ENCODE measurements at regions not wholly inside any gene's neighbourhood (a gene's known extent, or its start where the extent isn't known, plus 50 kb on each side); places are given as distances from the start of the nearest gene placed in this dataset.

DNA sequence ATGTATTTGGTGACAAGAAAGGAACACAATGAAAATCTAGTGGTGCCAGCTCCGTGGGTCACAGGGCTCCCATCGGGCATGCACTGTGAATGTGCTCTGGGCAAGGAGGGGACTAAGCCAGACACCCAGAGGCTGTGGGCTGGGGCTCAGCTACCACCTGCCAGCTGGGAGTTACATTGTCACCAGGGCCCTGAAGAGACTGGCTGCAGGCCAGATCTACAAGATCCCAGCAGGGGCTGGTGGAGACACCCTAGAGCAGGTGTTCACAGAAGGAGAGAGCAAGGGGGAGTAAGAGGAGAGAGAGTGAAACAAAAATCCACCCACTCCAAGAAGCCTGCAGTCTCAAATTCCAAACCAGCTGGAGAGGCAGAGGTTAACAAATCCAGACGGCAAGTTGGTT, 116.6 kb upstream of the ADCY1 start:
- no peak overlapping the region for H3K4me3 ChIP-seq (ENCODE audit: low read length)
- H3K79me2 ChIP-seq (replicated peaks; ENCODE audit: insufficient read depth, low read length) = no peaks in the 10 kb centered on the region
- H3F3A ChIP-seq (ENCODE audit: insufficient read depth, low read length, poor library complexity, severe bottlenecking) = no peaks in the 10 kb centered on the region
- H2AFZ ChIP-seq (ENCODE audit: low read depth, low read length) = no peak overlapping the region
- H3K9me2 ChIP-seq (ENCODE audit: insufficient read depth, low read length) = no peaks in the 10 kb centered on the region
- no peaks in the 10 kb centered on the region for H3K36me3 ChIP-seq (ENCODE audit: insufficient read depth, low read length)
- no peaks in the 10 kb centered on the region for H3K9me3 ChIP-seq (ENCODE audit: low read length)
- H3K9ac ChIP-seq (ENCODE audit: low read length) = no peak overlapping the region
- H3K27ac ChIP-seq (ENCODE audit: low read length) = no peak overlapping the region
- no peak overlapping the region for H3K4me2 ChIP-seq (ENCODE audit: low read length)
- TF ChIP-seq RAD21 (conservative IDR thresholded peaks at IDR 0.05) (no peak), TAF1 (IDR thresholded peaks at IDR 0.05; ENCODE audit: low read depth) (no peak), EZH2 (IDR thresholded peaks at IDR 0.05; ENCODE audit: borderline replicate concordance, insufficient read depth, low read length, poor library complexity, severe bottlenecking) (no peak), MXI1 (conservative IDR thresholded peaks at IDR 0.05; ENCODE audit: poor library complexity, severe bottlenecking) (no peak), SMC3 (conservative IDR thresholded peaks at IDR 0.05; ENCODE audit: poor library complexity) (no peak), POLR2AphosphoS5 (IDR thresholded peaks at IDR 0.05) (no peak), EP300 (conservative IDR thresholded peaks at IDR 0.05; ENCODE audit: poor library complexity, severe bottlenecking) (no peak)
- TF ChIP-seq, protein P1, sequence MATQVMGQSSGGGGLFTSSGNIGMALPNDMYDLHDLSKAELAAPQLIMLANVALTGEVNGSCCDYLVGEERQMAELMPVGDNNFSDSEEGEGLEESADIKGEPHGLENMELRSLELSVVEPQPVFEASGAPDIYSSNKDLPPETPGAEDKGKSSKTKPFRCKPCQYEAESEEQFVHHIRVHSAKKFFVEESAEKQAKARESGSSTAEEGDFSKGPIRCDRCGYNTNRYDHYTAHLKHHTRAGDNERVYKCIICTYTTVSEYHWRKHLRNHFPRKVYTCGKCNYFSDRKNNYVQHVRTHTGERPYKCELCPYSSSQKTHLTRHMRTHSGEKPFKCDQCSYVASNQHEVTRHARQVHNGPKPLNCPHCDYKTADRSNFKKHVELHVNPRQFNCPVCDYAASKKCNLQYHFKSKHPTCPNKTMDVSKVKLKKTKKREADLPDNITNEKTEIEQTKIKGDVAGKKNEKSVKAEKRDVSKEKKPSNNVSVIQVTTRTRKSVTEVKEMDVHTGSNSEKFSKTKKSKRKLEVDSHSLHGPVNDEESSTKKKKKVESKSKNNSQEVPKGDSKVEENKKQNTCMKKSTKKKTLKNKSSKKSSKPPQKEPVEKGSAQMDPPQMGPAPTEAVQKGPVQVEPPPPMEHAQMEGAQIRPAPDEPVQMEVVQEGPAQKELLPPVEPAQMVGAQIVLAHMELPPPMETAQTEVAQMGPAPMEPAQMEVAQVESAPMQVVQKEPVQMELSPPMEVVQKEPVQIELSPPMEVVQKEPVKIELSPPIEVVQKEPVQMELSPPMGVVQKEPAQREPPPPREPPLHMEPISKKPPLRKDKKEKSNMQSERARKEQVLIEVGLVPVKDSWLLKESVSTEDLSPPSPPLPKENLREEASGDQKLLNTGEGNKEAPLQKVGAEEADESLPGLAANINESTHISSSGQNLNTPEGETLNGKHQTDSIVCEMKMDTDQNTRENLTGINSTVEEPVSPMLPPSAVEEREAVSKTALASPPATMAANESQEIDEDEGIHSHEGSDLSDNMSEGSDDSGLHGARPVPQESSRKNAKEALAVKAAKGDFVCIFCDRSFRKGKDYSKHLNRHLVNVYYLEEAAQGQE (IDR thresholded peaks at IDR 0.05; ENCODE audit: borderline replicate concordance) = no peak
- TF ChIP-seq, protein P2, sequence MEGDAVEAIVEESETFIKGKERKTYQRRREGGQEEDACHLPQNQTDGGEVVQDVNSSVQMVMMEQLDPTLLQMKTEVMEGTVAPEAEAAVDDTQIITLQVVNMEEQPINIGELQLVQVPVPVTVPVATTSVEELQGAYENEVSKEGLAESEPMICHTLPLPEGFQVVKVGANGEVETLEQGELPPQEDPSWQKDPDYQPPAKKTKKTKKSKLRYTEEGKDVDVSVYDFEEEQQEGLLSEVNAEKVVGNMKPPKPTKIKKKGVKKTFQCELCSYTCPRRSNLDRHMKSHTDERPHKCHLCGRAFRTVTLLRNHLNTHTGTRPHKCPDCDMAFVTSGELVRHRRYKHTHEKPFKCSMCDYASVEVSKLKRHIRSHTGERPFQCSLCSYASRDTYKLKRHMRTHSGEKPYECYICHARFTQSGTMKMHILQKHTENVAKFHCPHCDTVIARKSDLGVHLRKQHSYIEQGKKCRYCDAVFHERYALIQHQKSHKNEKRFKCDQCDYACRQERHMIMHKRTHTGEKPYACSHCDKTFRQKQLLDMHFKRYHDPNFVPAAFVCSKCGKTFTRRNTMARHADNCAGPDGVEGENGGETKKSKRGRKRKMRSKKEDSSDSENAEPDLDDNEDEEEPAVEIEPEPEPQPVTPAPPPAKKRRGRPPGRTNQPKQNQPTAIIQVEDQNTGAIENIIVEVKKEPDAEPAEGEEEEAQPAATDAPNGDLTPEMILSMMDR (IDR thresholded peaks at IDR 0.05; ENCODE audit: poor library complexity, severe bottlenecking) = no peak
- H3K27me3 ChIP-seq (ENCODE audit: insufficient read depth, low read depth, low read length) = no peaks in the 10 kb centered on the region
- no peaks in the 10 kb centered on the region for H4K20me1 ChIP-seq (ENCODE audit: insufficient read depth)

DNA sequence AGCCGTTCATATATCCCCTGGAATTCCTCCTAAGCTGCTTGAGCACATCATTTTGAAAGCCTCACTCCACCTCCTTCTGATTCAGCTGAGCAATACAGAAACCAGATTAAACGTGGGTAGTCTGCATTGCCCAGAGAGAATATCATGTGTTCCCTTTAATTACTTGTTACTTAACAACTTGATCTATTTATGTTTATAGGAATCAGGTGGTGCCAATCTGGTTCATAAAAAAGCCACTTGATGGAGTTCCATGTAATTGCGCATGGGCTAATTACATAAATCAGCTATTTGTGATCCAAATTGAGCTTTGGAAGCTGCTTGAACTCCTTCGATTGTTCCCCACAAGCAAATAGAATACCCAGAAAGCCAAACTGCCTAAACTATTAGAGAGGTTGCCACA, 114.7 kb upstream of the ADCY1 start:
- Histone ChIP-seq H3K27ac (ENCODE audit: low read length) (no peak overlapping the region), H3K4me2 (ENCODE audit: low read length) (no peak overlapping the region), H4K20me1 (ENCODE audit: insufficient read depth) (no peaks in the 10 kb centered on the region), H3K9ac (ENCODE audit: low read length) (no peak overlapping the region), H3K4me3 (ENCODE audit: low read length) (no peak overlapping the region), H3K9me3 (ENCODE audit: low read length) (no peaks in the 10 kb centered on the region), H3F3A (ENCODE audit: insufficient read depth, low read length, poor library complexity, severe bottlenecking) (no peaks in the 10 kb centered on the region), H3K27me3 (ENCODE audit: insufficient read depth, low read depth, low read length) (no peaks in the 10 kb centered on the region), H2AFZ (ENCODE audit: low read depth, low read length) (no peak overlapping the region), H3K79me2 (replicated peaks; ENCODE audit: insufficient read depth, low read length) (no peaks in the 10 kb centered on the region), H3K9me2 (ENCODE audit: insufficient read depth, low read length) (no peaks in the 10 kb centered on the region), H3K36me3 (ENCODE audit: insufficient read depth, low read length) (no peaks in the 10 kb centered on the region)
- TF ChIP-seq RAD21 (conservative IDR thresholded peaks at IDR 0.05) = no peak
- no peak for TF ChIP-seq TAF1 (IDR thresholded peaks at IDR 0.05; ENCODE audit: low read depth)
- TF ChIP-seq EP300 (conservative IDR thresholded peaks at IDR 0.05; ENCODE audit: poor library complexity, severe bottlenecking) = no peak
- TF ChIP-seq MXI1 (conservative IDR thresholded peaks at IDR 0.05; ENCODE audit: poor library complexity, severe bottlenecking) = no peak
- TF ChIP-seq, protein P1 (IDR thresholded peaks at IDR 0.05; ENCODE audit: borderline replicate concordance) = no peak
- no peak for TF ChIP-seq SMC3 (conservative IDR thresholded peaks at IDR 0.05; ENCODE audit: poor library complexity)
- TF ChIP-seq, protein P2 (IDR thresholded peaks at IDR 0.05; ENCODE audit: poor library complexity, severe bottlenecking) = no peak
- TF ChIP-seq EZH2 (IDR thresholded peaks at IDR 0.05; ENCODE audit: borderline replicate concordance, insufficient read depth, low read length, poor library complexity, severe bottlenecking) = no peak
- TF ChIP-seq POLR2AphosphoS5 (IDR thresholded peaks at IDR 0.05) = no peak

Data from neural cell (in vitro differentiated cells).